Sigmoid colon (tissue), 4 donors: ENCODE measurements at regions not wholly inside any gene's neighbourhood (a gene's known extent, or its start where the extent isn't known, plus 50 kb on each side); places are given as distances from the start of the nearest gene placed in this dataset.

Experiments used
- CTCF ChIP-seq, 4 experiments: fragments of 450-650 bp in 3 of 4; fragments of 200-600 bp in 1 of 4; IDR thresholded peaks; one replicate each; pipeline ENCODE4 v1.5.1; 2016 to 2019; ENCODE audit warnings: antibody characterized with exemption in 4 of 4, mild to moderate bottlenecking in 3 of 4, moderate library complexity in 2 of 4
- EP300 ChIP-seq, 4 donors: sonication (generic); formaldehyde crosslinking; IDR thresholded peaks; one replicate each; pipeline ENCODE4 v1.6.1; 2017; ENCODE audit warnings: antibody characterized with exemption in 4 of 4
- POLR2A ChIP-seq, 2 donors: fragments of 450-650 bp; IDR thresholded peaks; one replicate each; pipeline ENCODE4 v1.6.1; 2016; ENCODE audit warnings: antibody characterized with exemption in 2 of 2, mild to moderate bottlenecking in 2 of 2, moderate library complexity in 2 of 2

GRCh38 chr19:30162718-30163117 lies 209.5 kb upstream of the ZNF536 start:
- TF ChIP-seq CTCF (IDR thresholded peaks at IDR 0.05) (no peak), EP300 (IDR thresholded peaks at IDR 0.05) (no peak), POLR2A (IDR thresholded peaks at IDR 0.05) (no peak)
